HG02763 (cell line): ENCODE measurements at regions not wholly inside any gene's neighbourhood (a gene's known extent, or its start where the extent isn't known, plus 50 kb on each side); places are given as distances from the start of the nearest gene placed in this dataset.
"Not testable (repeated sequence)": the region's sequence is repeated elsewhere in the genome, so short reads cannot be mapped to it uniquely, and the experiment has no call there.

Source experiments
- ATAC-seq: cut with Tn5 transposase; IDR thresholded peaks from one replicate; pipeline ENCODE4 v1.9.1; 2021; ENCODE audit warnings: mild to moderate bottlenecking, moderate library complexity; ENCODE audit not compliant: unreplicated experiment

DNA sequence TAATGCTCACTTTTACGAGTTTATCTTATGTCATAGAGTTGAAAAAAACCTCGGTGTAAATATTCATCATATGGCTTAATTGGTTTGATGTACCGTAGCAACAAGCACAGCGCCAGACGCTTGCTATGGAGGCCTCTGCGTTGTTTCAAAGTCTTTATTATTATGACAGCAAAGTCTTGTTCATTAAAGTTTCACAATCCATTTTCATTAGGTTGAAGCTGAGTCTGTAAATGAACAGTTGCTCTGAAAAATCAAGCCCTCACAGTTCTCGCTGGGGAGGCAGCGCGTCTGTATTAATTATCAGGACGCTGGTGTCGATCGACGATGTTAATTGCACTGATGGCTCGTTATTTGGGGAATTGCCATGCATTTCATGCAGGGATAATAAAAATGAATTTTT, 185.6 kb downstream of the INSC start:
- ATAC-seq = no peak

- no peak for ATAC-seq
Observed at GRCh38 chr11:15307619-15308024, 192.9 kb downstream of the INSC start.

DNA sequence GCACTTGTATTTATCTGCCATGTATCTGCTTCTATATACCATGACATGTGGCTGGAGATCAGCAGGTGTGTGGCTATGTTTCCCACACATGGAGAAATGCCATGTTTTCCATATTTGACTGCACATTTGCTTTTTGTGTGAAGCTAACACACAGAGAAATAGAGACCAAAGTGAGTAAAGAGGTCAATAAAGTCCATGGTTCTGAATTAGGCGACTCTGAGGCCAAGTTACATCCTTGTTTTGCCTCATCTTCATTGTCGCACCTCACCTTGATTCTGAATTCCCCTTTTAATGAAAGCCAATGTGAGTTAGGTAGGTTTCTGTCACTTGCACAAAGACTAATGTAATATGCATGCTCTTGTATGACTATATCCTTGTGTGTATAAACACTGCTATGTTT, 194.1 kb downstream of the INSC start:
- no peak for ATAC-seq

DNA sequence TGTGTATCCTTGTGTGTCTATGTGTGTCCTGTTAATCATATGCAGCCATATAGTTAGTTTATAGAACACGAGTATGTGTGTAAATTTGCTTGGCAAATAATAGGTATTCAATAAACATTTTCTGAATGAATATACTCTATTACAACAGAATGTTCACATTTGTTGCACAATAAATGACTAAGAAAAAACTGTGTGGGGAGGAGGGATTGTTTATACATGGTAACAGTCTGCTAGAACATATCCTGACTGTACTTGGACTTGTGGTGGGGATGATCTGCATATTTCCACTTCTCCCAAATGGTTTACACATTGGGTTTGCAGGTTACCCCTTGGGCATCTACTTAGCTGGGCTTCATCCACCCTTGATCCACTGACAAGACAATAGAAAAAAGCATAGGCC, 194.6 kb downstream of the INSC start:
- no peak for ATAC-seq

GRCh38 chr11:15313862-15314261, 199.1 kb downstream of the INSC start:
- ATAC-seq = no peak

- ATAC-seq = no peak
Observed at GRCh38 chr11:15318814-15319213, 204.1 kb downstream of the INSC start.

DNA sequence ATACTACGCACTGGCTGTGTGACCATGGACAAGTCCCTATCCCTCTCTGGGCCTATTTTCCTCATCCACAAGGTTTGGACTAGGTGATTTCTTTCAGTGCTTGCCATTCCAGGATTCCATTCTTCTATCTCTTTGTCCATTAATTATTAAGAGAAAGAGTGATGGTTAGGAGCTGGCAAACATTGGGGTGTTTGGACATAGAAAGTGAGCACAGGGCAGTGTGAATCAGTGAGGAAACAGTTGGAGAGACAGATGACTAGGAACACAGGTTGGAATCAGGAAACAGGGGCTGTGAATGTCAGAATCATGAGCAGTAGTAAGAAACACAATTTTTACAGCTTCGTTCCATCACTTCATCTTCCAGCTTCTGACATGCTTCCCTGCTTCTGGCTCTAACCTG, 211.8 kb downstream of the INSC start:
- no peak for ATAC-seq

DNA sequence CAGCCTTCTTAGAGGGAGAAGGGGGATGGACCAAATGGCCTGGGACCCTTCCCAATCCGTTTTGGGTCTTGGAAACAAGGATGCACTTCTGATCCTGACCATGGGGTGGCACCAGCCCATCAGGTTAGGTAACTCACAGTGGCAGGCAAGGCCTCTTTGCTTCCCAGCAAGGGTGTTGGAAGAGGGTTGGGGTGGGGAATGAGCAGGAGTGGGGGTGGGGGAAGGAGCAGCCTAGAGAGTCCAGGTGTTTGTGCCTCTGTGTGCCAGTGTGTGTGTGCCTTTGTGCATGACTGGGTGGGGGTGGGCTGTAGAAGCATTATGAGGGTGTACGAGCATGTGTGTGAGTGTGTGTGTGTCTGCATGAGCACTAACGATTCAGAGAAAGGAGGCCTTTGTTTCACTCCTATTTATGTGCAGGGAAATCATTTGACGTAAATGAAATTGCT, 213.1 kb downstream of the INSC start:
- no peak for ATAC-seq

DNA sequence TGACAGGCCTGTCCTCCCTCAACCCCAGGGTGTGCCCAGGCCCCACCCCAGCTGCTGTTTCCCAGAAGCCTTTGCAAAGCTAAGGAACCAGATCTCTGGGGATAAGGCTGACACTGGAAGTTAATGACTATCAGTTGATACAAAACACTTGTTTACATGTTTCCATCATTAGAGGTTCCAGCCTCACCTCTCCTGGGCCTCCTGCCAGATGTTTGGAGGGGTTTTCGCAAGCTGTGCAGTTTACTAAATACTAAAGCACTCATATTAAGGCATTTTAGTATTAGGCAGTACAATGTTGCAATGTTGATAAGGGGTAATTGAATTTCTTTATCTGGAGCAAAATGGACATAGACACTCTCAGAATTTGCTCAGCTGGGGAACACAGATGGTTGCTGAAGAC, 218.7 kb downstream of the INSC start:
- ATAC-seq = no peak

GRCh38 chr11:15334766-15335165, 220.0 kb downstream of the INSC start:
- ATAC-seq = no peak

GRCh38 chr11:15336021-15336420, 221.3 kb downstream of the INSC start:
- ATAC-seq = no peak

GRCh38 chr11:15339302-15339701, 224.6 kb downstream of the INSC start:
- no peak for ATAC-seq

- no peak for ATAC-seq
Observed at GRCh38 chr11:15341587-15341986, 226.9 kb downstream of the INSC start.

DNA sequence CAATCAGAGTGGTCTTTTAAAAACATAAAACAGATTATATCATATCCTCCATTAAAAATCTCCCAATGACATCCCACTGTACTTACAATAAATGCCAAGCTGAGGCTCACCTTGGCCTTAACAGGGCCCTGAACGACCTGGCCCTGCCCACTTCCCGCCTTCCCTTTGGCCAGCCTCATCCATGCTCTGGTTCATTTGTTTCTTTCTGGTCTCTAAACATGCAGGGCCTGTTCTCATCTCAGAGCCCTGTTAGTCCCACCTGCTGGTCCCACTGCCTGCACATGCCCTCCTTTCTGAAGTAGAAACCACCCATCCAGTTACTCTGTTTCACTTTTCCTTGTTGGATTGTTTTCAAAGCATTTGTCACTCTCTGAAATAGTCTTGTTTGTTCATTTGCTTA, 227.4 kb downstream of the INSC start:
- ATAC-seq = no peak

GRCh38 chr11:15346907-15347306, 232.2 kb downstream of the INSC start:
- no peak for ATAC-seq

- ATAC-seq = no peak
Observed at GRCh38 chr11:15347969-15348734, 233.4 kb downstream of the INSC start.

GRCh38 chr11:15349413-15349812, 234.7 kb downstream of the INSC start:
- no peak for ATAC-seq

GRCh38 chr11:15361316-15361715, 246.6 kb downstream of the INSC start:
- ATAC-seq = no peak

DNA sequence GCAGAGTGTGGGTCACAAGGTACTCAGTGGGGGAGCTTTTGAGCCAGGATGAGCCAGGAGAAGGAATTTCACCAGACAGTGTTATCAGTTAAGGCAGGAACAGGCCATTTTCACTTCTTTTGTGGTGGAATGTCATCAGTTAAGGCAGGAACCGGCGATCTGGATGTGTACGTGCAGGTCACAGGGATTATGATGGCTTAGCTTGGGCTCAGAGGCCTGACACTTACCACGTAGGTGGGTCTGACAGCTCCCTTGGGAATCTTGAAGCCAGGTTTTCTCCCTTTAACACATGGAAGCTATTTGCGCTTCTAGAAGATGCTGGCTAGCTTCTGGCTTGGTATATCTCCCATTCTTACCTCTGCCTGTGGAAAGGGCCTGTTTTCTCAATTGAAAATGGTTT, 250.6 kb downstream of the INSC start:
- not testable (repeated sequence) for ATAC-seq

GRCh38 chr11:15367695-15368094, 253.0 kb downstream of the INSC start:
- ATAC-seq = no peak

DNA sequence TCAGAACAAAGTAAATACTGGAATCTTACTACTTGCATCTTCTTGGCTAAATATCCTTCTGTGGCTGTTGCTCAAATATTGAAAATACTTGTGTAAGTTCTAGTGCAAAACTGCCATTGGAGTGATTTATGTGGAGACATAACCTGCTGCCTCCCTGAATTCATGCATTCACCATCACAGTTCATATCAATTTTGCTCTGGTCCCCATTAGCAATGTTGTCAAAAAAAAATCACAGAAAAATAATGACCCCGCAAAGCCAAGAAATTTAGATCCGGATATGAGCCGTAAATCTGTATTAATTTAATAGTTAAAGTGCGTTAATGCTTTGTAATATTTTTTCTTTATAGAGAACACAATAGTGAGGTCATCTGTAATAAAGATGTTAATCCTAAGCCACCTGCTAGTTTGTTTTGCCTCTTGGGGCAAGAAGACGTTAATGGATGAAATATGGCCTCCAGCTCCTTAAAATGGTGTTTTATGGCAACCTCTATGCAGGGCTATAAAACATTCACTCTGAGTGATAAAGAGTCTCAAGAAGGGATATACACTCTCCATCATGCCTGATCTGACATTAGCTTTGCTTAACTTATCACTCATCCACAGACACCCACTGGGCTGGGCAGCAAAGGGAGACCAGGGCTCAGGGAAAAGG, 255.9 kb downstream of the INSC start:
- no peak for ATAC-seq

DNA sequence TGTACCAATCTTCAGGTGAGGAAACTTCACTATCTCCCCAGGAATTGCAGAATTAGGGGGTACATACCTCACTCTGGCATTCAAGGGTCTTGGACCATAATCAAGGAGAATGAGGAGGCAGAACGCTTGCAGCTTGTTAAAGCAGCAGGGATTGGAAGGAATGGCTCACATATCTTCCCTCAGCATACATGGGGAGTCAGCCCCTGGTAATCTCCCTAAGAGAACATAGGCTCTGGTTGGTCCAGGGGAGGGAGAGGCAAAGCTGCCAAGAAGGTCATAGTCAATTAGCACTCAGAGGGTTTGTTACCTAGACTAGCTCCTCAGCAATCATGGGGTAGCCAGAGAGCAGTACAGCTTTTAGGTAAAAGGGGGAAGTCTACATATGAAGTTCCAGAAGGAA, 256.8 kb downstream of the INSC start:
- no peak for ATAC-seq

DNA sequence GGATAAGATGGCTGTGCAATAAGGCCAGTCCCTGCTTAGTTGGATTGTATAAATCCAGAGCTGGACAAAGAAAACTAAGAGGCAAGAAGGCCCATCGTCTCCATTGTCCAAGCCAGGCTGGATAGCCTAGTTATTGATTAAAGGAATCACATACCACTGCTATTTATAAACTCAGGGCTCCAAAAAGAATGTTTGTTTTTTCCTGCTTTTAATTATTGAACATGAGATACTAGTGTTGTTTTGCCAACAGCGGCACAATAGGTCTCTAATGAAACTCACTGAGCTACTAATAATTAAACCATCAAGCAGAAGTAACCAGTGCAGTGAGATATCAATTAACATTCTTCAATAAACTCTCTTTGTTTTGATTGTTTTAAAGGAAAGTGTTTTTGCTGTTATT, 259.7 kb downstream of the INSC start:
- ATAC-seq = no peak
